ENCODE measurements at regions not wholly inside any gene's neighbourhood (a gene's known extent, or its start where the extent isn't known, plus 50 kb on each side); places are given as distances from the start of the nearest gene placed in this dataset.

DNA sequence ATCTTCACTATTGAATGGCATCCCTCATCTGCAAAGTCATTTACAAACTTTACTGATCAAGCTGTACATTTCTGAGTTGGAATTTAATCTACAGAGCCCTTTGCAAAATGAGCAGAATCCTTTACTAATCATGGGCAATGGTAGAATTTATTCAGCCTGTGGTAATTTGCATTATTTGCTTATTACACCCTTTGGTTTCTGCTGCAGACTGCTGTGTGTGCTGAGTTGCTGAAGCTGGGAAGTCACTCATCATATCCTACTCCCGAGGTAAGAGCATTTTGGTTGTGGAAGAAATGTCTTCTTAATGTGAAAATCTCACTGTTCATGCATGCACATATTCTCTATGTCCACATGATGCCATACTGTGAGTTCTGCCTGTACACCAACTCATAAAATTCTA, 357.4 kb upstream of the SLC39A10 start:
- no peak overlapping the region for H3K4me3 ChIP-seq (ENCODE audit: low read length)
- no peaks in the 10 kb centered on the region for H3F3A ChIP-seq (ENCODE audit: low read length, unreplicated experiment)
- H3K36me3 ChIP-seq (ENCODE audit: low read depth, low read length) = no peaks in the 10 kb centered on the region
- no peak overlapping the region for H2AFZ ChIP-seq (ENCODE audit: low read length)
- intact Hi-C loops (cut with micrococcal nuclease) = no loop called here
- DNase-seq = no peak
- TF ChIP-seq EZH2 (IDR thresholded peaks at IDR 0.05; ENCODE audit: low read length, unreplicated experiment) (no peak), EZH2phosphoT487 (IDR thresholded peaks at IDR 0.05; ENCODE audit: borderline replicate concordance, low read length) (no peak)
- TF ChIP-seq, protein P1, sequence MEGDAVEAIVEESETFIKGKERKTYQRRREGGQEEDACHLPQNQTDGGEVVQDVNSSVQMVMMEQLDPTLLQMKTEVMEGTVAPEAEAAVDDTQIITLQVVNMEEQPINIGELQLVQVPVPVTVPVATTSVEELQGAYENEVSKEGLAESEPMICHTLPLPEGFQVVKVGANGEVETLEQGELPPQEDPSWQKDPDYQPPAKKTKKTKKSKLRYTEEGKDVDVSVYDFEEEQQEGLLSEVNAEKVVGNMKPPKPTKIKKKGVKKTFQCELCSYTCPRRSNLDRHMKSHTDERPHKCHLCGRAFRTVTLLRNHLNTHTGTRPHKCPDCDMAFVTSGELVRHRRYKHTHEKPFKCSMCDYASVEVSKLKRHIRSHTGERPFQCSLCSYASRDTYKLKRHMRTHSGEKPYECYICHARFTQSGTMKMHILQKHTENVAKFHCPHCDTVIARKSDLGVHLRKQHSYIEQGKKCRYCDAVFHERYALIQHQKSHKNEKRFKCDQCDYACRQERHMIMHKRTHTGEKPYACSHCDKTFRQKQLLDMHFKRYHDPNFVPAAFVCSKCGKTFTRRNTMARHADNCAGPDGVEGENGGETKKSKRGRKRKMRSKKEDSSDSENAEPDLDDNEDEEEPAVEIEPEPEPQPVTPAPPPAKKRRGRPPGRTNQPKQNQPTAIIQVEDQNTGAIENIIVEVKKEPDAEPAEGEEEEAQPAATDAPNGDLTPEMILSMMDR (conservative IDR thresholded peaks at IDR 0.05; ENCODE audit: low read depth, low read length) = no peak
- no peaks in the 10 kb centered on the region for H3K79me2 ChIP-seq (ENCODE audit: low read length)
- H3K4me1 ChIP-seq (ENCODE audit: insufficient read depth, low read length) = no peaks in the 10 kb centered on the region
- no peak overlapping the region for H3K4me2 ChIP-seq (ENCODE audit: low read length)
- H3K27ac ChIP-seq (ENCODE audit: low read length) = no peak overlapping the region
- BruUV-seq (replicated peaks) = no TSS peak
- ChIA-PET POLR2A (ENCODE audit: unreplicated experiment) (interaction anchor here (0.5 kb wide), 1 partner anchor 8 kb away, joined by 4 read pairs; no protein-coding TSS in a partner anchor), CTCF (no interaction called here)
- H3K9me2 ChIP-seq (replicated peaks; ENCODE audit: low read length) = no peaks in the 10 kb centered on the region
- ATAC-seq = no peak
- no peaks in the 10 kb centered on the region for H4K20me1 ChIP-seq (ENCODE audit: low read length)
- H3K27me3 ChIP-seq (ENCODE audit: low read length) = no peaks in the 10 kb centered on the region
- H3K9ac ChIP-seq (ENCODE audit: low read length) = no peak overlapping the region
- H3K9me3 ChIP-seq (ENCODE audit: low read length) = no peaks in the 10 kb centered on the region

DNA sequence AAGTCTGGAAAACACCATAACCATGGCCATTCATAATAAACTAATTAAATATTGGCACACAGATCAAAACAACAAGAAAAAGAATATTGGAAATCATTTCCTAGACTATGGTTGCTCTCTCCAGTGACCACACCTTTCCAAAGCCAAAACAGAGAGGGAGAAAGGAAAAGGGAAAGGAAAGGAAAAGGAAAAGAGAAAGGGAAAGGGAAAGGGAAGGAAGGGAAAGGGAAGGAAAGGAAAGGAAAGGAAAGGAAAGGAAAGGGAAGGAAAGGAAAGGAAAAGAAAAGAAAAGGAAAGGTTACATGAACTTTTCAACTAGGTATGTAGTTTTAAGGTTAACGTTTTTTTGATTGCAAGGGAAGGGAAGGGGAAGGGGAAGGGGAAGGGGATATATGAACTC, 360.5 kb upstream of the SLC39A10 start:
- no peak overlapping the region for H2AFZ ChIP-seq (ENCODE audit: low read length)
- H4K20me1 ChIP-seq (ENCODE audit: low read length) = no peaks in the 10 kb centered on the region
- H3K4me2 ChIP-seq (ENCODE audit: low read length) = no peak overlapping the region
- no peaks in the 10 kb centered on the region for H3K27me3 ChIP-seq (ENCODE audit: low read length)
- H3K9me2 ChIP-seq (replicated peaks; ENCODE audit: low read length) = no peaks in the 10 kb centered on the region
- TF ChIP-seq EZH2 (IDR thresholded peaks at IDR 0.05; ENCODE audit: low read length, unreplicated experiment) (no peak), EZH2phosphoT487 (IDR thresholded peaks at IDR 0.05; ENCODE audit: borderline replicate concordance, low read length) (no peak)
- TF ChIP-seq, protein P1 (conservative IDR thresholded peaks at IDR 0.05; ENCODE audit: low read depth, low read length) = no peak
- no peaks in the 10 kb centered on the region for H3F3A ChIP-seq (ENCODE audit: low read length, unreplicated experiment)
- no peak for ATAC-seq
- intact Hi-C loops (cut with micrococcal nuclease) = no loop called here
- H3K4me3 ChIP-seq (ENCODE audit: low read length) = no peak overlapping the region
- H3K4me1 ChIP-seq (ENCODE audit: insufficient read depth, low read length) = no peaks in the 10 kb centered on the region
- DNase-seq = no peak
- H3K27ac ChIP-seq (ENCODE audit: low read length) = no peak overlapping the region
- no peaks in the 10 kb centered on the region for H3K79me2 ChIP-seq (ENCODE audit: low read length)
- H3K9me3 ChIP-seq (ENCODE audit: low read length) = no peaks in the 10 kb centered on the region
- no peak overlapping the region for H3K9ac ChIP-seq (ENCODE audit: low read length)
- BruUV-seq (replicated peaks) = no TSS peak
- H3K36me3 ChIP-seq (ENCODE audit: low read depth, low read length) = no peaks in the 10 kb centered on the region
- POLR2A ChIA-PET (ENCODE audit: unreplicated experiment) = no interaction called here
- CTCF ChIA-PET = no interaction called here

DNA sequence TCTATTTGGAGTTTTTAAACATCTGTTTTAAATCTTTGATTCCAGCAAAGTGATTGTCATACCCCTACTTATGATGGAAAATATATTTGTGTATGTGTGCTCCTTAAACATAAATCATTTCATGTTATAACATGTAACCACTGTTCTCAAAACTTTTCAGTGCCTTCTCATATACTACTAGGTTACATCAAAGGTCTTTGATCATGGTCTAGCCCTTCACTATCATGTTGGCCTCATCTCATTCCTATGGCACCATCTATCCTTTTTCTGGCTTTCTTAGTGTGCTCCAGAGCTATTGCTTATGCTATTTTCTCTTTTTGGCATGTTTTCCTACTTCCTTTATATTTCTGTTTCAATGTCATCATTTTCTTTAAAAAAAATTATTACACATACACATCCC, 367.9 kb upstream of the SLC39A10 start:
- H4K20me1 ChIP-seq (ENCODE audit: low read length) = no peaks in the 10 kb centered on the region
- intact Hi-C loops (cut with micrococcal nuclease) = no loop called here
- no peak overlapping the region for H3K4me2 ChIP-seq (ENCODE audit: low read length)
- H3K36me3 ChIP-seq (ENCODE audit: low read depth, low read length) = no peaks in the 10 kb centered on the region
- ChIA-PET CTCF (no interaction called here), POLR2A (ENCODE audit: unreplicated experiment) (no interaction called here)
- no peaks in the 10 kb centered on the region for H3K79me2 ChIP-seq (ENCODE audit: low read length)
- no peaks in the 10 kb centered on the region for H3K9me3 ChIP-seq (ENCODE audit: low read length)
- H3K4me1 ChIP-seq (ENCODE audit: insufficient read depth, low read length) = no peaks in the 10 kb centered on the region
- H3K27me3 ChIP-seq (ENCODE audit: low read length) = no peaks in the 10 kb centered on the region
- no peaks in the 10 kb centered on the region for H3K9me2 ChIP-seq (replicated peaks; ENCODE audit: low read length)
- ATAC-seq (no peak), DNase-seq (no peak)
- no TSS peak for BruUV-seq (replicated peaks)
- H3K4me3 ChIP-seq (ENCODE audit: low read length) = no peak overlapping the region
- no peak overlapping the region for H2AFZ ChIP-seq (ENCODE audit: low read length)
- no peak overlapping the region for H3K9ac ChIP-seq (ENCODE audit: low read length)
- no peaks in the 10 kb centered on the region for H3F3A ChIP-seq (ENCODE audit: low read length, unreplicated experiment)
- no peak overlapping the region for H3K27ac ChIP-seq (ENCODE audit: low read length)
- TF ChIP-seq, protein P1 (conservative IDR thresholded peaks at IDR 0.05; ENCODE audit: low read depth, low read length) = no peak
- TF ChIP-seq EZH2phosphoT487 (IDR thresholded peaks at IDR 0.05; ENCODE audit: borderline replicate concordance, low read length) (no peak), EZH2 (IDR thresholded peaks at IDR 0.05; ENCODE audit: low read length, unreplicated experiment) (no peak)
